Caco-2 (cell line): ENCODE measurements at regions not wholly inside any gene's neighbourhood (a gene's known extent, or its start where the extent isn't known, plus 50 kb on each side); places are given as distances from the start of the nearest gene placed in this dataset.
"Not testable (repeated sequence)": the region's sequence is repeated elsewhere in the genome, so short reads cannot be mapped to it uniquely, and the experiment has no call there.

Experiments used
- BruUV-seq: library from RNA; stranded (reverse); fragments of 400-500 nt; replicated peaks from 2 replicates; lab custom pipeline; 2021; lab: Mats Ljungman, UMichigan
- CTCF ChIA-PET: fragments of 300-600 bp; sonication (Branson Sonifier 250); formaldehyde crosslinking; loops from one replicate; lab custom pipeline; 2022; ENCODE audit warnings: antibody characterized with exemption; lab: Charles Lee
- POLR2A ChIA-PET: fragments of 300-600 bp; sonication (Branson Sonifier 250); formaldehyde crosslinking; loops from one replicate; lab custom pipeline; 2022; ENCODE audit warnings: antibody characterized with exemption; lab: Charles Lee
- DNase-seq, 2 experiments: peaks; one replicate each; pipeline versions ENCODE4 v3.0.0 to v3.0.0-alpha.2; 2020 to 2022
- H3K27me3 ChIP-seq: replicated peaks from 2 replicates; pipeline ENCODE4 v1.6.0; 2011; ENCODE audit warnings: low read length; ENCODE audit not compliant: control insufficient read depth, insufficient read depth
- H3K36me3 ChIP-seq: 2 replicates; pipeline ENCODE4 v1.5.1; 2011; ENCODE audit warnings: low read length; ENCODE audit not compliant: control insufficient read depth, insufficient read depth
- H3K4me1 ChIP-seq: fragments of 250-450 bp; sonication (Bioruptor Pico); 2 replicates; pipeline ENCODE4 v1.5.1; 2020; ENCODE audit warnings: mild to moderate bottlenecking
- H3K4me3 ChIP-seq: 2 replicates; pipeline ENCODE4 v1.5.1; 2011; ENCODE audit warnings: low read depth, mild to moderate bottlenecking, control low read depth, low read length
- H3K9me3 ChIP-seq: fragments of 250-450 bp; sonication (Bioruptor Pico); 2 replicates; pipeline ENCODE4 v1.5.1; 2020; ENCODE audit warnings: mild to moderate bottlenecking, moderate library complexity
- H3K27ac Mint-ChIP-seq: one replicate; pipeline ENCODE4 v1.8.0; 2022; ENCODE audit warnings: mixed read lengths; ENCODE audit not compliant: unreplicated experiment
- H3K27me3 Mint-ChIP-seq: one replicate; pipeline ENCODE4 v1.8.0; 2022; ENCODE audit warnings: mixed read lengths; ENCODE audit not compliant: insufficient read depth, unreplicated experiment
- H3K36me3 Mint-ChIP-seq: one replicate; pipeline ENCODE4 v1.8.0; 2022; ENCODE audit warnings: mild to moderate bottlenecking, mixed read lengths; ENCODE audit not compliant: insufficient read depth, unreplicated experiment
- H3K4me1 Mint-ChIP-seq: one replicate; pipeline ENCODE4 v1.8.0; 2022; ENCODE audit warnings: low read depth, mixed read lengths; ENCODE audit not compliant: unreplicated experiment
- H3K4me3 Mint-ChIP-seq: one replicate; pipeline ENCODE4 v1.8.0; 2022; ENCODE audit warnings: mild to moderate bottlenecking, moderate library complexity, mixed read lengths; ENCODE audit not compliant: unreplicated experiment
- H3K9me3 Mint-ChIP-seq: one replicate; pipeline ENCODE4 v1.8.0; 2022; ENCODE audit warnings: mixed read lengths; ENCODE audit not compliant: unreplicated experiment
- intact Hi-C: fragments of 100-400 bp; cut with micrococcal nuclease; formaldehyde crosslinking; loops from one replicate; pipeline ENCODE4 v1.10.0; 2022; ENCODE audit not compliant: unreplicated experiment

- BruUV-seq, intact Hi-C loops, H3K4me1 ChIP-seq, H3K4me3 Mint-ChIP-seq, H3K9me3 ChIP-seq, H3K27me3 ChIP-seq, H3K27me3 Mint-ChIP-seq, H3K27ac Mint-ChIP-seq, H3K36me3 Mint-ChIP-seq, POLR2A ChIA-PET, DNase-seq, H3K9me3 Mint-ChIP-seq, CTCF ChIA-PET, H3K4me1 Mint-ChIP-seq, H3K36me3 ChIP-seq, H3K4me3 ChIP-seq: not testable (repeated sequence)
Observed at GRCh38 chr9:62912278-62912677, 1722.4 kb downstream of the SPATA31A7 start.

- POLR2A ChIA-PET, H3K36me3 ChIP-seq, H3K27me3 Mint-ChIP-seq, CTCF ChIA-PET, H3K9me3 ChIP-seq, H3K4me3 ChIP-seq, DNase-seq, H3K4me1 Mint-ChIP-seq, H3K9me3 Mint-ChIP-seq, H3K27ac Mint-ChIP-seq, BruUV-seq, H3K4me3 Mint-ChIP-seq, H3K4me1 ChIP-seq, H3K27me3 ChIP-seq, H3K36me3 Mint-ChIP-seq, intact Hi-C loops: not testable (repeated sequence)
Observed at GRCh38 chr9:62915168-62915567, 1725.3 kb downstream of the SPATA31A7 start.

GRCh38 chr9:62915661-62916060 lies 1725.8 kb downstream of the SPATA31A7 start:
- H3K4me1 ChIP-seq, H3K27ac Mint-ChIP-seq, H3K27me3 ChIP-seq, H3K36me3 Mint-ChIP-seq, H3K4me1 Mint-ChIP-seq, H3K36me3 ChIP-seq, intact Hi-C loops, H3K9me3 ChIP-seq, H3K27me3 Mint-ChIP-seq, DNase-seq, H3K4me3 ChIP-seq, H3K4me3 Mint-ChIP-seq, POLR2A ChIA-PET, H3K9me3 Mint-ChIP-seq, BruUV-seq, CTCF ChIA-PET: not testable (repeated sequence)

GRCh38 chr9:62918648-62919385 lies 1729.0 kb downstream of the SPATA31A7 start:
- H3K27me3 Mint-ChIP-seq, BruUV-seq, H3K36me3 Mint-ChIP-seq, H3K27me3 ChIP-seq, H3K9me3 ChIP-seq, DNase-seq, H3K9me3 Mint-ChIP-seq, H3K4me3 Mint-ChIP-seq, intact Hi-C loops, H3K27ac Mint-ChIP-seq, H3K4me1 ChIP-seq, H3K4me1 Mint-ChIP-seq, H3K4me3 ChIP-seq, CTCF ChIA-PET, POLR2A ChIA-PET, H3K36me3 ChIP-seq: not testable (repeated sequence)

GRCh38 chr9:62931484-62931883 lies 1741.6 kb downstream of the SPATA31A7 start:
- H3K4me1 Mint-ChIP-seq, H3K27me3 Mint-ChIP-seq, H3K9me3 ChIP-seq, H3K27me3 ChIP-seq, H3K36me3 ChIP-seq, H3K4me3 Mint-ChIP-seq, CTCF ChIA-PET, H3K27ac Mint-ChIP-seq, H3K9me3 Mint-ChIP-seq, intact Hi-C loops, H3K4me3 ChIP-seq, H3K36me3 Mint-ChIP-seq, DNase-seq, H3K4me1 ChIP-seq, BruUV-seq, POLR2A ChIA-PET: not testable (repeated sequence)

GRCh38 chr9:62952840-62953239 lies 1763.0 kb downstream of the SPATA31A7 start:
- H3K9me3 ChIP-seq, H3K4me1 Mint-ChIP-seq, H3K27me3 Mint-ChIP-seq, POLR2A ChIA-PET, H3K27me3 ChIP-seq, H3K27ac Mint-ChIP-seq, H3K36me3 ChIP-seq, CTCF ChIA-PET, H3K36me3 Mint-ChIP-seq, H3K9me3 Mint-ChIP-seq, intact Hi-C loops, BruUV-seq, DNase-seq, H3K4me1 ChIP-seq, H3K4me3 Mint-ChIP-seq, H3K4me3 ChIP-seq: not testable (repeated sequence)
